GM23338 (cell line): ENCODE measurements at regions not wholly inside any gene's neighbourhood (a gene's known extent, or its start where the extent isn't known, plus 50 kb on each side); places are given as distances from the start of the nearest gene placed in this dataset.

Experiments
- CREB1 ChIP-seq: fragments of 250-450 bp; sonication (Bioruptor Pico); IDR thresholded peaks from 2 replicates; pipeline ENCODE4 v1.5.0; 2020; ENCODE audit warnings: low read depth, mild to moderate bottlenecking, moderate library complexity
- ETS1 ChIP-seq: IDR thresholded peaks from 2 replicates; pipeline ENCODE4 v1.6.1; 2016; ENCODE audit warnings: antibody characterized with exemption
- EZH2 ChIP-seq: fragments of 200-600 bp; sonication (generic); IDR thresholded peaks from one replicate; pipeline ENCODE4 v1.8.0; 2017; ENCODE audit warnings: antibody characterized with exemption, mild to moderate bottlenecking, low read depth; ENCODE audit not compliant: unreplicated experiment
- EZH2phosphoT487 ChIP-seq: fragments of 200-600 bp; sonication (generic); IDR thresholded peaks from one replicate; pipeline ENCODE4 v1.8.1; 2018; ENCODE audit warnings: antibody characterized with exemption; ENCODE audit not compliant: unreplicated experiment
- JUNB ChIP-seq: IDR thresholded peaks from one replicate; pipeline ENCODE4 v1.6.1; 2016; ENCODE audit warnings: antibody characterized with exemption; ENCODE audit not compliant: unreplicated experiment
- NANOG ChIP-seq: IDR thresholded peaks from 2 replicates; pipeline ENCODE4 v1.6.1; 2016; ENCODE audit warnings: antibody characterized with exemption, borderline replicate concordance
- POLR2AphosphoS5 ChIP-seq: IDR thresholded peaks from 2 replicates; pipeline ENCODE4 v1.6.1; 2016; ENCODE audit warnings: antibody characterized with exemption, low read depth
- STAT1 ChIP-seq: IDR thresholded peaks from one replicate; pipeline ENCODE4 v1.6.1; 2016; ENCODE audit warnings: antibody characterized with exemption; ENCODE audit not compliant: unreplicated experiment
- ZNF114 ChIP-seq: fragments of 250-450 bp; sonication (Bioruptor Pico); IDR thresholded peaks from 2 replicates; pipeline ENCODE4 v1.5.0; 2020; ENCODE audit warnings: mild to moderate bottlenecking, moderate library complexity
- ZNF331 ChIP-seq: fragments of 250-450 bp; sonication (Bioruptor Pico); IDR thresholded peaks from 2 replicates; pipeline ENCODE4 v1.5.0; 2020; ENCODE audit warnings: low read depth, mild to moderate bottlenecking, moderate library complexity
- ZNF462 ChIP-seq: fragments of 250-450 bp; sonication (Bioruptor Pico); IDR thresholded peaks from 2 replicates; pipeline ENCODE4 v1.5.0; 2020; ENCODE audit warnings: mild to moderate bottlenecking, moderate library complexity
- TF ChIP-seq, protein P1 (sequence below), 2 experiments: fragments of 200-600 bp in 1 of 2; sonication (generic) in 1 of 2; conservative IDR thresholded peaks; 2 replicates each; pipeline versions ENCODE4 v1.5.1 to v1.6.1; 2016 to 2017; ENCODE audit warnings: antibody characterized with exemption in 2 of 2, low read depth in 2 of 2, mild to moderate bottlenecking in 2 of 2, moderate library complexity in 1 of 2
- TF ChIP-seq, protein P2 (sequence below): IDR thresholded peaks from one replicate; pipeline ENCODE4 v1.6.1; 2018; ENCODE audit warnings: antibody characterized with exemption; ENCODE audit not compliant: unreplicated experiment

GRCh38 chr13:73961181-73961580 lies 173.0 kb downstream of the KLF12 start:
- TF ChIP-seq POLR2AphosphoS5 (no peak), EZH2 (no peak), EZH2phosphoT487 (no peak), ZNF331 (CRISPR knock-in tag) (no peak), ETS1 (no peak), STAT1 (no peak), CREB1 (no peak), NANOG (no peak), JUNB (no peak), ZNF114 (CRISPR knock-in tag) (no peak), ZNF462 (CRISPR knock-in tag) (no peak)
- TF ChIP-seq, protein P1, sequence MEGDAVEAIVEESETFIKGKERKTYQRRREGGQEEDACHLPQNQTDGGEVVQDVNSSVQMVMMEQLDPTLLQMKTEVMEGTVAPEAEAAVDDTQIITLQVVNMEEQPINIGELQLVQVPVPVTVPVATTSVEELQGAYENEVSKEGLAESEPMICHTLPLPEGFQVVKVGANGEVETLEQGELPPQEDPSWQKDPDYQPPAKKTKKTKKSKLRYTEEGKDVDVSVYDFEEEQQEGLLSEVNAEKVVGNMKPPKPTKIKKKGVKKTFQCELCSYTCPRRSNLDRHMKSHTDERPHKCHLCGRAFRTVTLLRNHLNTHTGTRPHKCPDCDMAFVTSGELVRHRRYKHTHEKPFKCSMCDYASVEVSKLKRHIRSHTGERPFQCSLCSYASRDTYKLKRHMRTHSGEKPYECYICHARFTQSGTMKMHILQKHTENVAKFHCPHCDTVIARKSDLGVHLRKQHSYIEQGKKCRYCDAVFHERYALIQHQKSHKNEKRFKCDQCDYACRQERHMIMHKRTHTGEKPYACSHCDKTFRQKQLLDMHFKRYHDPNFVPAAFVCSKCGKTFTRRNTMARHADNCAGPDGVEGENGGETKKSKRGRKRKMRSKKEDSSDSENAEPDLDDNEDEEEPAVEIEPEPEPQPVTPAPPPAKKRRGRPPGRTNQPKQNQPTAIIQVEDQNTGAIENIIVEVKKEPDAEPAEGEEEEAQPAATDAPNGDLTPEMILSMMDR (conservative IDR thresholded peaks at IDR 0.05; ENCODE audit: low read depth in 2 of 2), result no peak
- TF ChIP-seq, protein P2, sequence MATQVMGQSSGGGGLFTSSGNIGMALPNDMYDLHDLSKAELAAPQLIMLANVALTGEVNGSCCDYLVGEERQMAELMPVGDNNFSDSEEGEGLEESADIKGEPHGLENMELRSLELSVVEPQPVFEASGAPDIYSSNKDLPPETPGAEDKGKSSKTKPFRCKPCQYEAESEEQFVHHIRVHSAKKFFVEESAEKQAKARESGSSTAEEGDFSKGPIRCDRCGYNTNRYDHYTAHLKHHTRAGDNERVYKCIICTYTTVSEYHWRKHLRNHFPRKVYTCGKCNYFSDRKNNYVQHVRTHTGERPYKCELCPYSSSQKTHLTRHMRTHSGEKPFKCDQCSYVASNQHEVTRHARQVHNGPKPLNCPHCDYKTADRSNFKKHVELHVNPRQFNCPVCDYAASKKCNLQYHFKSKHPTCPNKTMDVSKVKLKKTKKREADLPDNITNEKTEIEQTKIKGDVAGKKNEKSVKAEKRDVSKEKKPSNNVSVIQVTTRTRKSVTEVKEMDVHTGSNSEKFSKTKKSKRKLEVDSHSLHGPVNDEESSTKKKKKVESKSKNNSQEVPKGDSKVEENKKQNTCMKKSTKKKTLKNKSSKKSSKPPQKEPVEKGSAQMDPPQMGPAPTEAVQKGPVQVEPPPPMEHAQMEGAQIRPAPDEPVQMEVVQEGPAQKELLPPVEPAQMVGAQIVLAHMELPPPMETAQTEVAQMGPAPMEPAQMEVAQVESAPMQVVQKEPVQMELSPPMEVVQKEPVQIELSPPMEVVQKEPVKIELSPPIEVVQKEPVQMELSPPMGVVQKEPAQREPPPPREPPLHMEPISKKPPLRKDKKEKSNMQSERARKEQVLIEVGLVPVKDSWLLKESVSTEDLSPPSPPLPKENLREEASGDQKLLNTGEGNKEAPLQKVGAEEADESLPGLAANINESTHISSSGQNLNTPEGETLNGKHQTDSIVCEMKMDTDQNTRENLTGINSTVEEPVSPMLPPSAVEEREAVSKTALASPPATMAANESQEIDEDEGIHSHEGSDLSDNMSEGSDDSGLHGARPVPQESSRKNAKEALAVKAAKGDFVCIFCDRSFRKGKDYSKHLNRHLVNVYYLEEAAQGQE, result no peak
